Sciatic nerve (tissue), 2 donors: ENCODE measurements at regions not wholly inside any gene's neighbourhood (a gene's known extent, or its start where the extent isn't known, plus 50 kb on each side); places are given as distances from the start of the nearest gene placed in this dataset.
A peak's percentile ranks its signal among the peaks of the same experiment; 100 is the strongest.

Experiments
- ATAC-seq: fragments of 200-7000 bp; cut with Tn5 transposase; one replicate; pipeline ENCODE4 v1.9.1; 2020; ENCODE audit warnings: mild to moderate bottlenecking, moderate library complexity
- DNase-seq: peaks from one replicate; pipeline ENCODE4 v3.0.0-alpha.2; 2020; ENCODE audit warnings: low spot score
- intact Hi-C: fragments of 100-400 bp; cut with DNase I; formaldehyde crosslinking; loops from one replicate; pipeline ENCODE4 v1.14.2; 2022
- donor health status: DM: no; HTN: no; CAD: no.
- donor health status: DM: no; HTN: no; CAD: no.

DNA sequence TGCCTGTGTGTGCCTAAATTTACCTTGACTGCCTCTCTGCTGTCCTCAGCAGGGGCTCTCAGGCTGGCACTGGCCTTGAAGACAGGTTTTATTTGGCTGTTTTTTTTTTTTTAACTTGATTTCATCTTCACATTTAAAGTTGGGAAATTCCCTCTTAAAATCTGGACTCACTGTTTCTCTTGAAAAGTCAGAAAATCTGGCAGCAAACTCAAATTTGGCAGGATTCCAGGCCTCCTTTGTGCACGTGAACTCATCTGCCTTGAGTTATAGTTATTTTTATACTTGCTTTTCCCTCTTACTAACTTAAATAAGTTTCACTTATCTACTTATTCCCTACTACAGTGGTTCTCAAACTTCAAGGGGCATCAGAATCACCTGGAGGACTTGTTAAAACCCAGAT is 118.4 kb upstream of the MAP3K1 start:
- DNase-seq (peak; percentile 66), ATAC-seq (no peak)
- intact Hi-C loops = no loop called here

DNA sequence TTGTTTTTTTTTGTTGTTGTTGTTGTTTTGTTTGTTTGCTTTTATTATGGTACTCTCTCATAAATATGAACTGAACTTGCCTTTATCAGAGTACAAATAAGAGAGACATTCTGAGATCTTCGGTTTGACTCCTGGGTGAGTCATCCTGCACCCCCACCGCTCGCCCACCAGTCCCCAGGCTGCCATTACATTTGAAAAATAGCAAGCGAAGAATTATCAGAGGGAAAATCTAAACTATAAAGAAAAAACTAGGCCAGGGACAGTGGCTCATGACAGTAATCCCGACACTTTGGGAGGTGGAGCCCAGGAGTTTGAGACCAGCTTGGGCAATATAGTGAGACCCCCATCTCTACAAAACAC is 122.1 kb upstream of the MAP3K1 start:
- intact Hi-C loops = no loop called here

DNA sequence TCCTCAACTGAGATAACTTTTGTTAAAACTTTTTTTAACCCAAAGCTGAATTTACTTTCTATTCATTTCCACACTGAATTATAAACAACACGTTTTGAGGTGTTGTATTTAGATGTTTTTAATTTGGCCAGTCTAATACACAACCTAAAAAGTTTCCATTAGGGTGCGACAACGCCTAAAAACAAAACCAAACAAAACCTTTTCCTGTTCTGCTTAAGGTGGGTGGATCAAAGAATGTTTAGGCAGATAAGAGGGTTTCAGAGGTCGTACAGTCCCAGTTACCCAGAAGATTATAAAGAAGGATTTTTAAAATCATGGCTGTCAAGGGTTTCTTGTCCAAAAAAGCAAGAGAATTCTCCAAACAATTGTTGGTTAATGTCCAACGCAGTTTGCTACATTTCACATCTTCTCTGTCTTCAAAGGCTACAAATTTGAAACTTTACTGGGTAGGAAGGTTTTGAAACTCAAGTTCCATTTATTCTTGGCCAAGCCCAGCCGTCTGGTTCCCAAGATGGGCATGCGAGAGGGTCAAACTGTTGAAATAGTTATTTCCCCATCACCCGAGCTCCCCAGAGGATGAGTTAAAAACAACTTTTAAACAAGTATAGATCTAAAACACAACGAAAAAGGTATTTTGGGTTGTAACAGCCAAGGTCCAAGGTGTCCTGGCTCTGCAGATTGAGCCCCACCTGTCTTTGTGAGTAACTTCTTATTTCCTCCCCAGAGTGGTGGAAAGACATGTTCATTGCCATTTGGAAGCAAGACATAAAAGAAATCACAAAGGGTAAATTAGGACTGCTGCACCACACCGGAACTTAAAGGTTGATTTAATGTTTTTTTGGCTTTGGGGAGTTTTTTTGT is 122.8 kb upstream of the MAP3K1 start:
- no peak for DNase-seq
- intact Hi-C loops = no loop called here
- ATAC-seq = no peak

More for the DNA sequence above, 122.1 kb upstream of the MAP3K1 start:
- ATAC-seq (no peak), DNase-seq (no peak)

DNA sequence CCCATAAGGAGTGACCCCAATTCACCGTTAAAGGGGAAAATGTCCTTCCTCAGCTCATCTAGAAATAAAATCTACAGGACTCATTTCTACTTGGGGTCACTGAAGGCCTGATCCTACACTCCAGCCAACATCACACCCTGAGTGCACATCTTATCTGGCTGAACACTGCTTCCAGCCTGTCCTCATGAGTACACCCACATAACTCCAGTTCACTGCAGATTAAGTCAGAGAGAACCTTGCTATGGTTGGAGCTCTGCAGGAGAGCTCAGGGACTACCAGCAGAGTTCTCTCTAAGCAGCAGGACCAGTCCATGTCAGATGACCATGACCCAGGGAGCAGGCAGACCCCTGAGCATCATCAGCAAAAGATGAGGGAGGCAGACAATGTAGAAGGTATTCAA is 126.9 kb upstream of the MAP3K1 start:
- intact Hi-C loops = no loop called here
- DNase-seq (no peak), ATAC-seq (no peak)

DNA sequence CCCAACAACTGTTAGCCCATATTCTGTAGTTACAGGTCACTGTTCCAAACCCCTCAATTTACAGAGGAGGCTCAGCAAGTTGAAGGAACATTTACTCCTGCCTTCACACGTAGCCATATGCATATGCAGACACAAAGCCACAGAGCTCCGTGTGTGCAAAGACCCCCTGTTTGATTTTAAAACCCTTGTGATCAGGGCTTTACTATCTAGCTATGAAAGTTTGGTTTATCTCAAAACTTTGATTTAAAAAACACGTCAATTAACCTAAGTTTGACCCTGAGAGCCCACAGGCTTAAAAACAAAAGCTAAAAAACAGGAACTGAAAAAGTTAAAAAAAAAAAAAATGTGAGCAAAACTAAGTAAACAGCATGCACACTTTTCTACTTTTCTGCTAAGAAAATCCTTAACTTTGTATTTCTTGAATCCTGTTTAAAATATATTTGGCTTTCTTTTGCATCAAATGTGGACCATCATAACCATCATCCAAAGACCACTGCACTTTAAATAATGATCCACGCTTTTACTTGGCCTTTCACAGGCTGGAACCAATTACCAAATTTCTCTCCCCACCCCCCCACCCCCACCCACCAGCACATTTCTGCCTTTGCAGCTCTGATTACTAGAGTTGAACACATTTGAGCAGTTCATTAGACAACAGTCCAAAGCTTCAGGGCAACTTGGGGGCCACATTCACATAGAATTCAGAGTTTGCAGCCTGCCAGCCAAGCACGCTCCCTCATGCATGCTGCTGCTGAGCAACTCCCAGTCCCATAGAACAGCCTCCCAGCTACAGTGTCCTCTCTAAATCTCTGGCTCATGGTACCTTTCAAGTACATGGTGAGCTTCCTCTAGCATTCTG is 128.8 kb upstream of the MAP3K1 start:
- DNase-seq = no peak
- ATAC-seq = no peak
- intact Hi-C loops = no loop called here

DNA sequence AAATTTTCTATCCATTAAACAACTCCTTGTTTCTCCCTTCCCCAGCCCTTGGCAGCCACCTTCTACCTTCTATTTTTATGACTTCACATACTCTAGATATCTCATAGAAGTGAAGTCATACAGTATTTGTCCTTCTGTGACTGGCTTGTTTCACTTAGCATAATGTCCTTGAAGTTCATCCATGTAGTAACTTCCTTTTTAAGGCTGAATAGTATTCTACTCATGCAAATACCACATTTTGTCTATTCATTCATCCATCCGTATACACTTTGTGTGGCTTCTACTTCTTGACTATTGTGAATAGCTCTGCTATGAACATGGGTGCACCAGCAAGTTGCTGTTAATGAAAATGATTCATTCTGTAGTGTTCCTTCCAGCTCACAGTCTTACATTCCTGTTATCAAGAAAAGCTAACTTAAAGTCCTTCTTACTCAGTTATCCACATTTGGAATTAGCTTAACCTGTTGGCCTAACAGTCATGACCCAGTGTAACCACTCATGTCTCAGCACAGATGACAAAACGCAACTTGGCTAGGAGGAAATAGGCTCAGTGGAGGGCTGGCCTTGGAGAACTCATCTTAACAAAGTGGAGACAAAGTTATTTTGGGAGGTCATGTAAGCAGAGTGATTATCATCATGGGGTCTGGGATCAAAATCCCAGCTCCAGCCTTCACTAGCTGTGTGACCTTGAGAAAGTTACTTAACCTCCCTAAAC is 129.7 kb upstream of the MAP3K1 start:
- ATAC-seq (no peak), DNase-seq (no peak)
- intact Hi-C loops = no loop called here

DNA sequence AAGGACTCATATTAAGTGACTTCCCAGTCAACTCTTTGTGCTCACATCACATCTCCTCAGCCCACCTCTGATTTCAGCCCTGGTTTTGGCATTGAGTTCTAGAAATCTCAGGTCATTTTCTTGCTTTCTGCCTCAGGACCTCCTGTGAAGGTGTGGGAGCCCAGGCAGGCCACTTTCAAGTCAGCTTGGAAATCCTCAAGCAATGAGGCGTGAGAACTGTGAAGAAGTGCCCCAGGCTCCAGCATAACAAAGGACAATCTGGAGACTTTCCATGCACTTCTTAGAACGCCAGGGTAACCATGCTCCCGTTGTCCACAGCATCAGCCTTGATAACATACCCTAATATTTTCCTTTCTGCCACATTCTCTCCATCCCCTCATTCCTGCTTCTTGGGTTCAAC is 131.2 kb upstream of the MAP3K1 start:
- ATAC-seq (no peak), DNase-seq (no peak)
- intact Hi-C loops = no loop called here

DNA sequence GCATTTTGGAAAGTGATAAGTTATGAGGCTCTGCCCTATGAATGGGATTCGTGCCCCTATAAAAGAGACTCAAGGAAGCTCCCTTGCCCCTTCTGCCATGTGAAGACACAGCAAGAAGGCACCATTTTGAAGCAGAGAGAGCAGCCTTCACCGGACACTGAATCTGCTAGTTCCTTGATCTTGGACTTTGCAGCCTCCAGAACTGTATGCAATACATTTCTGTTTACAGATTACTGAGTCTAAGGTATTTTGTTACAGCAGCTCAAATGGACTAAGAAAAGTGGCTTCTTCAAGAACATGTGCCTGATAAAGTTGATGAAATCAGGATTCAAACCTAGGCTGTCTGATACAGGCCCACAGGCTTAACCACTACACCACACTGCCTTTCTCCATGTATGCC is 131.6 kb upstream of the MAP3K1 start:
- ATAC-seq (no peak), DNase-seq (no peak)
- intact Hi-C loops = no loop called here

DNA sequence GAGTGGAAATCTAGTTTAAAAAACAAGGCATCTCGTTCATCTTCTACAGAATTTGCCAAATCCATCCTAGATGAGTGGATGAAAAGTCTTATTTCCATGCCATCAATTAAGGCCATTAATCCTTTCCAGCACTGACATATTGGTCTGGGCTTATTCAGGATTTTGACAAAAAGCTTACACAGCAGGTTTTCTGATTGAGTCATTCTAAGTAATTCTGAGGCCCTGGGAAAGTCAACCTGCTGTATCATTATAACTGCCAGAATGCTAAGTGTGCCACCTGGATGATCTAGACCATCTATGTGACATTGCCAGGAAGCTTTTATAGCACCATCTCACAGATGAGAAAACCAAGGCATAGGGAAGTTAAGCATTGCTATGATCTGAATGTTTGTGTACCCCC is 132.1 kb upstream of the MAP3K1 start:
- intact Hi-C loops = no loop called here
- ATAC-seq (no peak), DNase-seq (no peak)

DNA sequence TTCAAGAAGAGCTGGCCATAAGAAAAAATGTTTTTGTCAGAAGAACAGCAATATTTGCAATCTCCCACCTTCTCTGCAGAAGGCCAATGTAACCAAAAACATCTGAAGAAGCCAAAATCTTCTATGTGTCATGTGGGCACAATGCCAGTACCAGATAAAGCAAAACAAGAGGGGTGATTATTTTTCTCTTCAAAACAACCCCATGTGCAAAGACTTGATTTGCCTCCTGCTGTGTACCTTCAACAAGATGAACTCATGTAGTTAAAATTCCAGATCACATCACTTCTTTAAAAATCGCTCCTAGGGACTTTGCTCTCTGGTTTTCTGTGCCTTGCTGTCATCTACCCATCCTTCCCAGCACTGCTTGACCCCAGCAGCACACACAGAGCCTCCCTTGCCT is 134.0 kb upstream of the MAP3K1 start:
- ATAC-seq = no peak
- intact Hi-C loops = no loop called here
- no peak for DNase-seq

DNA sequence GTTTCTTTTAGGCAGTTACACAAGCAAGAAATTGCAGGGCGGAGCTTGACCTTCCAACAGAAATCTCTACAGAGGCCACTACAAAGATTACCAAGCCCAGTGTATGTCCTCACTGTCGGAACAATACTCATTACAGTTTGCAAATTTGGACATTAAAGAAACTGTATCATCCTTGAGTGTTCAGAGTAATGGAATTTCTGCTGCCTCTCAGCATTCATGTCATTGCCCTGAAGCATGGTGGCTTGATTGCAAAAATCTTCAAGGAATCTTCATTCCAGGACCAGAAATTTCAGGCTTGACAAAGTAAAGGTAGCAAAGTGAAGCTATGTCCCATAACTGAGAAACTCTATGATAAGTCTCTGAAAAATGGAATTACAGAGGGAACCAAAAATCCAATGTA is 134.6 kb upstream of the MAP3K1 start:
- intact Hi-C loops = no loop called here
- ATAC-seq (no peak), DNase-seq (no peak)

DNA sequence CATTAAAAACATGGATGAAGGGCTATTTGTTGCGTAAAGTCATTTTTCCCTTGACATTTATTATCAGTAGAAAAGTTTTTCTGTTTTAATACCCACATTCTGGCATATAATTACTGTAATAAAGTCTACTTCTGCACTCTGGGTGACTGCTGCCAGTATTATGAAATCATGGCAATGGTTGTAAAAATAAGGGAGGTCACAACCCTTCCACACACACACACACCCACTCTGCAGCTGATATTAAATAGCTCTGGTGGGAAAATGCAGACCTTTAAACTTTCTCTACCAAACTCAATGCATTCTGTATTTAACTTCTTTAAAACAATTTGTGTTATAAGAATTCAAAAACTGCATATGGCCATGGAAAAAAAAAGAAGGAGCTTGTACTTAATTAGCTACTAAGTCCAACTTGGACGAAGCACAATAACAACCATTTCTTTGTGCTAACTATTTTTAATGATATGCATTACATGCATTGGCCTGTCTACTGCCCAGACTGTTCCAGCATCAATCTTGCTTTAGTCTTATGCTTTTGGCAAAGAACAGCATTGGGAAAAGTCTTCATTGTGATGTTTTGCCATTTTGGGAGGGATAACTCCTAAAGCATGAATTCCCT is 137.6 kb upstream of the MAP3K1 start:
- ATAC-seq (peak; percentile 71), DNase-seq (no peak)
- intact Hi-C loops = no loop called here

DNA sequence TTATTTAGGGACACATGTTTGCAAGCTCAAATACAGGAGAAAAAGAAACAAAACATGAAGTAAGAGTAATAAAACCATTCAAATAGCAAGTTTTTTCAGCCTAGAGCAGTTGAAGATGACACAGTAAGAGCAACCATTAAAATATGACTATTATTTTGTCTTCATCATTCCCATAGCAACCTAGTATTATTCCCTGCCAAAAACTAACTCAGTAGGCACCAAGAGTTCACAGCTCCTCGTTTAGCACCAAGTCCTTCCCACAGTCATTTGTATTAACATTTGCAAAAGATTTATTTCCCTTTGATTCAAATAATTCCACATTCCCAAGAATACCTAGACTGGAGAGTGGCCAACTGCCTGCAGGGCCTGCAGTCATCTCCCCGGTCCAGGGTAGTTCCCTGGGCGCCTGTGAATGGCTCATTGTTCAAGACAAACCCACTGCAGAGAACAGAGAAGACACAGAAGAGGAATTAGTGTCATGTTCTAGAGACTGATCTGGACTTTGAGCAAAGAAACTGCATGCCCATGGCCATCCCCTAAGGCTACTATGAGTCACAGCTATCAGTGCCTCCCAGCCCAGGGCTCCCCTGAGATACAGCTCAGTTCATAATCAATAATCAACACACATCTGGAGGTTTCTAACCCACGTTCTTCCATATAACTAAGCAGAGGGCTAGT is 139.1 kb upstream of the MAP3K1 start:
- ATAC-seq = peak; percentile 16
- no peak for DNase-seq
- intact Hi-C loops = no loop called here

DNA sequence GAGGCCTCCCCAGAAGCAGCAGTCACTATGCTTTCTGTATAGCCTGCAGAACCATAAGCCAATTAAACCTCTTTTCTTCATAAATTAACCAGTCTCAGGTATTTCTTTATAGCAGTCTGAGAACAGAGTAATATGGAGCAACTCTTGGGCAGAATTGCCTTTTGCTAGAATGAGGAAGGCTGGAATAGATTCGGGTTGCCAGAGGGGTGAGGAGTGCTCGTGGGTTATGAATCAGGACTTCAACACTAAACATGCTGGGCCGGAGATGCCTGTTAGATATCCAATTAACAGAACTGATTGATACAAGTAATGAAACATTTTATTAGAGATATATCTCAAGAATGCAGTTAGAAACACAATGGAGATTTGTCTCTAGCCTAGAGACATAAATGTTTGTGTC is 140.9 kb upstream of the MAP3K1 start:
- intact Hi-C loops = no loop called here
- ATAC-seq (no peak), DNase-seq (no peak)

DNA sequence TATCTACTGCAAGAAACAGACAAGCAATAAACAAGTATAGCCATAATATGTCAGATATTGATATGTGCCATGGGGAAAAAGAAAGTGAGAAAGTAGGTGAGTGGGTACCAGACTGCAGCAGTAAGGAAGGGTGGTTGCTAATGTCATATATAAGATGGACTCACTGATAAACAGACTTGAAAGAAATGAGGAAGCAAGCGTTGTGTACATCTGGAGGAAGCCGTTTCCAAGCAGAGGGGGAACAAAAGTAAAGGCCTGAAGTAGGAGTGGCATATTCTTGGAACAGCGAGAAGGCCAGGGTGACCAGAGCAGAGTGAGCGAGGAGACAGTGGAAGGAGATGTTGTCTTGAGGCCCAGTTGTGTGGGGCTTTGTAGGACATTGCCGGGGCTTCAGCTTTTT is 142.2 kb upstream of the MAP3K1 start:
- ATAC-seq (peak; percentile 63), DNase-seq (no peak)
- intact Hi-C loops = no loop called here

DNA sequence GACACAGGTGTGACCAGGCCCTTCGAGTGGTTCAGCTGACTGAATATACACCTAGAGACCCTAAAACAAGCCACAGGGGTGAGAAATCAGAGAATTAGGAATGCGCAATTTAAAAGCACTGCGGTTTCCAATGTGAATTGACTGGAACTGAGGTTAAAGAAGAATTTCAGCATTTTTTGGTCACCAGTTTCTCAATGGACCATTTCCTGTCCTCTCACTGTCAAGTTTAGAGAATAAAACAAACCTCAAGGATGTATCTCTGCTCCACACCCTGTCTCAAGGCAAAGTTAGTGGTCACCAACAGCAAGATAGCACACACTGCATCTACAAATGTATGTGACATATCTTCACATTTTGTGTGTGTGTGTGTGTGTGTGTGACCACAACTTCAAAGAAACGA is 143.8 kb upstream of the MAP3K1 start:
- ATAC-seq = no peak
- intact Hi-C loops = no loop called here
- DNase-seq = no peak

DNA sequence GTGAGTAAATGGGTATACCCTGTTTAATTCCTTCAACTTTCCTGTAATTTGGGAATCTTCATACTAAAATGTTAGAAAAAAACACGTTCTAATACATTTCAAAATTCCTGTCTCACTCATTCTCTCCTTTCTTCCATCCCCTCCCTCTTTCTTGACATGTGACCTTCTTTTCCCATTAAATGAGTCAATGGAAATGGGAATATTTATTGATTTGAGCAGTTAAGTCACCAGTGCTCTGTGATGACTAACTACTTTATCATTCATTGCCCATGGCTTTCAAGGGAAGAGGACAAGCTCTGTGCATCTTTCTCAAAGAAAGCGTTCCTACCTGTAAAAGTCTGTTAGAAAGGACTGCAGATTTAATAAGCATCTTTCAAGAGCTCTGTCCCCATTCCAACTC is 144.4 kb upstream of the MAP3K1 start:
- ATAC-seq (no peak), DNase-seq (no peak)
- intact Hi-C loops = no loop called here

DNA sequence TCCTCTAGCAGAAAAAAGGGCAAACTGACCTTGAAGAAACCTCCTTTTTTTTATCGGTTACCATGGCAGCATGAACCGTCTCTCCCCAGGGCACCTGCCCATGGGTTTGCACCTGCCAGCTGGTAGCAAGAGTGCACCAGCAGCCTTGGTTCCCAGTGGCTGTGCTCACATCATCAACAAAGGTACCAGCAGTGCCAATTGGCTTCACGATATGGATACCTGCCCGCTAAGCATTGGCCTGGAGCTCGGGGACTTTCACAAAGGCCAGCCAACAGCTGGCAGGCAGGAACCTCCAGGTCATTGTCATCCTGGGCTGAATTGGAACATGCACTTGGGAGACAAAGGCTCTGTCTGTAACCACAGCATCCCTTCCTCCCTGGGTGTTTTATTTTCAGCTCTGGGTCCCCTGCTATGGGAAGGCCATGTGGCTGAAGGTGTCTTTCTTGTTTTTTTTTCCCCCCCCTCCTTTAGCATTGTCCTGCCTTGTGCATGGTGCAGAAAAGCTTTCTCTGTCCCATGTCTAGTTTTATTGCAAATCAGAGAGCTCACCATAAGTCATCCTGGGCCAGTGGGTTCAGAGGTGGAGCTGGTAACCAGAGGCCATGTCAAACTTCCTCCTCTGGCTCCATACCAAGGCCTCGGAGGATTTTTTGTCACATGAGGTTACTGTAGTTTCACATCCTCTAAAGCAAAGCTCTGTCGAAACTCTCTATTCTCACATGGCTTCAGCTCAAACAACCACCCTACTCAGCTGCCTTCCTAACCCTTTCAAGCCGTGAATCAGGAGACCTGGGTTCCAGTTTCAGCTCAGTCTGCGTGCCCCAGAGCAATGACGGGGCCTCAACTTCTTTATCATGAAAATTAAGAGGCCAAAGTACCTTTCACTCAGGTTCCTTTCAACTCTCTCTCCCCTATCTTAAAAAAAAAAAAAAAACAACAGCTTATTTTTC is 145.5 kb upstream of the MAP3K1 start:
- peak; percentile 86 for ATAC-seq
- intact Hi-C loops = no loop called here
- peak; percentile 64 for DNase-seq
